Large intestine (tissue), 3 donors: ENCODE measurements at regions not wholly inside any gene's neighbourhood (a gene's known extent, or its start where the extent isn't known, plus 50 kb on each side); places are given as distances from the start of the nearest gene placed in this dataset.

Source experiments
- DNase-seq, 2 donors: peaks; one replicate each; pipeline versions ENCODE4 v3.0.0 to v3.0.0-alpha.2; 2013
- H3K27ac ChIP-seq: one replicate; pipeline ENCODE4 v1.5.1; 2013; ENCODE audit warnings: low read length
- H3K27me3 ChIP-seq: 2 replicates; pipeline ENCODE4 v1.6.1; 2013; ENCODE audit warnings: low read length; ENCODE audit not compliant: control insufficient read depth, insufficient read depth
- H3K36me3 ChIP-seq: 2 replicates; pipeline ENCODE4 v1.6.1; 2013; ENCODE audit warnings: low read length; ENCODE audit not compliant: control insufficient read depth, insufficient read depth
- H3K4me1 ChIP-seq: one replicate; pipeline ENCODE4 v1.6.1; 2013; ENCODE audit warnings: low read length; ENCODE audit not compliant: control insufficient read depth, insufficient read depth
- H3K4me3 ChIP-seq: one replicate; pipeline ENCODE4 v1.5.1; 2013; ENCODE audit warnings: low read length
- H3K9me3 ChIP-seq: one replicate; pipeline ENCODE4 v1.6.1; 2013; ENCODE audit warnings: mild to moderate bottlenecking, low read depth, low read length, moderate library complexity; ENCODE audit not compliant: control insufficient read depth
- WGBS: methylation state at CpG from one replicate; pipeline ENCODE4 v1.1.5; 2013; ENCODE audit warnings: low lambda C conversion rate; ENCODE audit not compliant: insufficient coverage; 5-methylcytosine and 5-hydroxymethylcytosine counted together

DNA sequence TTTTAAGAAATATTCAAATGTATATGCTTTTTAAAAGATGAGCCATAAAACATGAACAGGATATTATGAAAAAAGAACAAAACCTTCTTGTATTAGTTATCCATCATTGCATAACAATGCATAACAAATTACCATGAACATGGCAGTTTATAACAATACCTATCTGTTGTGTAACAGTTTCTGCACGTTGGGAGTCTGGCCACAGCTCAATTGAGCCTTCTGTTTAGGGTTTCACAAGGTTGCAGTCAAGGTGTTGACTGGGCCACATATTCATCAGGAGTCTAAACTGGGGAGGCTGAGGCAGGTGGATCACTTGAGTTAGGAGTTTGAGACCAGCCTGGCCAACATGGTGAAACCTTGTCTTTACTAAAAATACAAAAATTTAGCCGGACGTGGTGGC lies 149.4 kb upstream of the SMLR1 start:
- no CpG with 5 or more reads among the region's 3 CpGs for WGBS
- no peak for DNase-seq
- Histone ChIP-seq H3K9me3 (no peaks in the 10 kb centered on the region), H3K27ac (no peak overlapping the region), H3K4me1 (no peaks in the 10 kb centered on the region), H3K4me3 (no peak overlapping the region), H3K36me3 (no peaks in the 10 kb centered on the region), H3K27me3 (no peaks in the 10 kb centered on the region)

DNA sequence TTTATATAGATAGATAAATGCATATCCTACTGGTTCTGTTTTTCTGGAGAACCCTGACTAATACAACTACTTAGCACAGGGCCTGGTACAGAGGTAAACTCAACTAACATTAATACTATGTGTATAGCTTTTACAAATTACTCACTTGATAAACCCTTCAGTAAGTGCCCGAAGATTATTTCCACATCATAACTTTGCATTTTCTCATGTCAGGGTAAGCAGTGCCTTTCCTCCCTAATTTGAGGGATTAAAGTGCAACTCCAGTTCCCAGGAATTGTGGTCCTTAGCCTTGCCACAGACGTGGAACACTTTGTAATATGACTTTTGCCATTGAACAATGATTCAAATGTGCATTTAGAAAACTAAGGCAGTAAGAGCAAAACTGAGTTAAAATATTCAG lies 147.5 kb upstream of the SMLR1 start:
- peaks cover 5% of the 10 kb centered on the region for H3K27me3 ChIP-seq
- no peaks in the 10 kb centered on the region for H3K4me1 ChIP-seq
- no peak overlapping the region for H3K4me3 ChIP-seq
- no peak overlapping the region for H3K27ac ChIP-seq
- no peak for DNase-seq
- H3K36me3 ChIP-seq, result no peaks in the 10 kb centered on the region
- WGBS, result 100% methylated on average over 1 of the region's 2 CpGs
- H3K9me3 ChIP-seq, result no peaks in the 10 kb centered on the region

DNA sequence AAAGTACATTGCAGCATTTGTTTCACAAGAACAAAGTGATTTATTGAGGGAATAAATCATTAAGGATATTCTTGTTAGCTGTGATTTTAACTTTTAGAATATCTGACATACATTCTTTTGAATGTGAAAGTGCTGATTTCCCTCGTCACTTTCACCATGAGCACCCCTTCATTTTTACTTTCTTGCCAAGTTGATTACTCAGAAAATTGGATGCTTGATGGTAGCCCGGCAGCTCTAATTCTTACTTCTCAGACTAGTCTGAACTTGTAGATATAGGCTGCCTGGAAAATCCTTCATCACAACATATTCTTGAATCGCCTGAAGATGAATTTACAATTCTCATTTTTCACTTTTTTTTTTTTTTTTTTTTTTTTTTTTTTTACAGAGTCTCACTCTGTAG lies 147.1 kb upstream of the SMLR1 start:
- no peak overlapping the region for H3K27ac ChIP-seq

DNA sequence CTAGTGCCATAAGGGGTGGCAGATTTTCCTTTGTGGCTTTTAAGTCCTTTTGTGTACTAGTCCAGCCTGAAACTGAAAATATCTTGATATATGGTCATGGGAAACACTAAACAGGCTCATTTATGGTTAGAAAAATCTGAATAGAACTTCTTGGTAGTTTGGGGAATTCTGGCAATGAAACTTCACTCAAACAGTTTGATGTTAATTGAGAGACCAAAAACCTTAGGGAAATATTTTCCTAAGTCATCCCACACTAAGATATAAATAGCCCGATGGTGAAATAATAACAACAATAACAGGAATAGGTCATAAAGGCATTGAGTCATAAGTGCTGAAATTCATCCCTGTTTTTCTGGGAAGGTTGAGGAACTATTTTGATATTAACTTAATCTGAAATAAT lies 146.2 kb upstream of the SMLR1 start:
- H3K36me3 ChIP-seq, result no peaks in the 10 kb centered on the region
- no peaks in the 10 kb centered on the region for H3K9me3 ChIP-seq
- no peak overlapping the region for H3K4me3 ChIP-seq
- no peak overlapping the region for H3K27ac ChIP-seq
- 86% methylated on average over 1 of the region's 1 CpG for WGBS
- no peaks in the 10 kb centered on the region for H3K4me1 ChIP-seq
- DNase-seq, result no peak
- peaks cover 5% of the 10 kb centered on the region for H3K27me3 ChIP-seq

More for the DNA sequence above, 147.1 kb upstream of the SMLR1 start:
- no peak for DNase-seq
- H3K27me3 ChIP-seq, result peaks cover 5% of the 10 kb centered on the region
- H3K4me1 ChIP-seq, result no peaks in the 10 kb centered on the region
- H3K9me3 ChIP-seq, result no peaks in the 10 kb centered on the region
- H3K4me3 ChIP-seq, result no peak overlapping the region
- H3K36me3 ChIP-seq, result no peaks in the 10 kb centered on the region
- WGBS, result 78% methylated on average over 2 of the region's 3 CpGs

DNA sequence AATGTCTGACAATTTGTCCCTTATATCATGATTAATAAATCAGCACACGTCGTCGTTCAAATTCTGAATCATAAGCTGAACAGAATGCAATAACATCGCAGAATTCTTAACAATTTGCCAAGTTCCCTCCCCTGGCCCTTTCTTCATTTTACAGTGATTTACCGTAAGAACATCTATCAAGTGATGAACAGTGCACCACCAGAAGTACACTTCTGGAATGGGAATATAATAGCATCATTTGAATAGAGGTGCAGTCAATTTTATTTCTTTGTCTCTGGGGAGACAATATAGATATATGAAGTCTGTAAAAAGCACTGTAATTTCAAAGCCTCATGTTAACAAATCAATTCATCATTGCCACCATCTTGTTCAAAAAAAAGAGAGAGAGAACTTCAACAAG lies 145.1 kb upstream of the SMLR1 start:
- WGBS, result 96% methylated on average over 4 of the region's 5 CpGs
- H3K4me3 ChIP-seq, result no peak overlapping the region
- H3K27me3 ChIP-seq, result peaks cover 5% of the 10 kb centered on the region
- H3K27ac ChIP-seq, result no peak overlapping the region
- no peaks in the 10 kb centered on the region for H3K9me3 ChIP-seq
- no peak for DNase-seq
- H3K4me1 ChIP-seq, result no peaks in the 10 kb centered on the region
- H3K36me3 ChIP-seq, result no peaks in the 10 kb centered on the region

DNA sequence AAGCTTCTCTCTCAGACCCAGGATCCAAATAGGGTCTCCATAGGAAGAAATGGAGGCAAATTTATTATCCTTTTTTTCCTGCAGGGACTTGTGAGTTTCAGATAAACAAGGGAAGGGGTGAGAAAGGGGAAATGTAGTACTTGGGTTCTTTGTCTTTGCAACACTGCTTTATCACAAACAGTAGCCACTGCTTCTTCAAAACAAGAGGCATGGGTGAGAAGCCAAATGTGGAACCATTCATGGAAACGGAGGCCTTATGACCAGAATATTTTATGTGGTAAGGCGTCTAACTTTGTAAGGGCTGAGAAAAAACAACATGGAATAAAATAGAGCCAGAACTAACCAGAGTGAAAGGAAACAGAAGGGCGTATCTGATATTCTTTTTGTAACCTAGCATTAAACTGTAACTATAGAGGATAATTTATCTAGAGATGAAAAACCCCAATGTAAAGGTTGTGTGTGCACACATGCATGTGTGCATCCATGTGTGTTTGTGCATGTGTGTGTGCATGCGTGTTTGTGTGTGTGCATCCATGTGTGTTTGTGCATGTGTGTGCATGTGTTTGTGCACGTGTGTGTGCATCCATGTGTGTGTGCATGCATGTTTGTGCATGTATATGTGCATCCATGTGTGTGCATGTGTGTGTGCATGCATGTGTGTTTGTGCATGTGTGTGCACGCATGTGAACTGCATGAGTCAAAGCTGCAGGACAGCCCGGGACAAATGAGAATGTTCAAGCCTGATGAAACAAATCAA lies 143.3 kb upstream of the SMLR1 start:
- no peaks in the 10 kb centered on the region for H3K36me3 ChIP-seq
- H3K9me3 ChIP-seq, result no peaks in the 10 kb centered on the region
- peaks cover 5% of the 10 kb centered on the region for H3K27me3 ChIP-seq
- 81% methylated on average over 3 of the region's 7 CpGs for WGBS
- H3K27ac ChIP-seq, result no peak overlapping the region
- DNase-seq, result no peak
- no peak overlapping the region for H3K4me3 ChIP-seq
- no peaks in the 10 kb centered on the region for H3K4me1 ChIP-seq

DNA sequence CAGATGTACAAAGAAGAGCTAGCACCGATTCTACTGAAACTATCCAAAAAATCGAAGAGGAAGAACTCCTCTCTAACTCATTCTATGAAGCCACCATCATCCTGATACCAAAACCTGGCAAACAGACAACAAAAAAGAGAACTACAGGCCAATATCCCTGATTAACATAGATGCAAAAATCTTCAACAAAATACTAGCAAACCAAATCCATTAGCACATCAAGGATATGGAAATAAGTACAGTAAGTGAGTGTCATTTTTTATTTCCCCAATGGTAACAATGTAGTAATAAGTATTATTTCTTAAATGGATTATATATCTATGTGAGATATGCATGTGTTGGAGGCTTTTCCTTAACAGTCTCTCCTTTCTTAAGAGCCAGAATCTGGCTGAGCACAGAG lies 134.5 kb upstream of the SMLR1 start:
- DNase-seq, result no peak
- Histone ChIP-seq H3K4me1 (no peaks in the 10 kb centered on the region), H3K9me3 (no peaks in the 10 kb centered on the region), H3K27me3 (peaks cover 4% of the 10 kb centered on the region), H3K27ac (no peak overlapping the region), H3K36me3 (no peaks in the 10 kb centered on the region), H3K4me3 (no peak overlapping the region)
- WGBS, result no CpG with 5 or more reads among the region's 2 CpGs

DNA sequence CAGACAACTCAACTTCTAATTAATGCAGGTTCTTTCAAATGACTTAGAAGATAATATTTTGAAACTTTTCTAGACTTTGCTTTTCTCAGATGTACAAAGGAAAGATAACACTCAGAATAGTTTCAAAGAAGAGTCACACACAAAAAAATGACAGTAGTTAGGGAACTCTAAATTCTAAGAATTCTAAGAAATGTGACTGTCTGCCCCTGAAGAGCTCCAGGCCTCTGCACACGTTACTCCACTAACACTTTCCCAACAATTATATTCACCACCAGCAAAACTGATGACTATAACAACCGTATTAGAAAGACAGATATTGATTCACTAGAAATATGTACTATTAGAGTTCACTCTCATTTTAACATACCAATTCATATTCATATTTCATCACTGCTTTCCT lies 133.3 kb upstream of the SMLR1 start:
- H3K27ac ChIP-seq, result no peak overlapping the region
- H3K27me3 ChIP-seq, result peaks cover 4% of the 10 kb centered on the region
- no CpG with 5 or more reads among the region's 2 CpGs for WGBS
- H3K9me3 ChIP-seq, result no peaks in the 10 kb centered on the region
- DNase-seq, result no peak
- H3K36me3 ChIP-seq, result no peaks in the 10 kb centered on the region
- H3K4me1 ChIP-seq, result no peaks in the 10 kb centered on the region
- no peak overlapping the region for H3K4me3 ChIP-seq

DNA sequence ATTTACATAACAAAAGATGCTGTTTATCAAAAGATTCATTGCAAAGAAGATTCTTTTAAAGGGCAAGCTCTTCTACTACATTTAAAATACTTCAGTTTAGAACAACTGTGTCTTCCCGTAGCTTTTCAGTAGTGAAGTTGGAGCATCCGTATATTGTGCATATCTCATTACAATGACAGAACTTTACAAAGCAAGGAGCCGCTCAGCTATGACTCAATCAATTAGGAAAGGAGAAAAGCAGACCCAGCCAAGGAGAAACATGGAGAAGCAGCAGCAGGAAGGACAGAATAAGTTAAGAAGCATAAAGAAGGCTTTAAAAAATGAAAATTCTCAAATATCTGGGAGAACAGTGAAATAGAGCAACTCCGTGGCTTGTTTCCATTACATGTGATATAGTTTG lies 132.6 kb upstream of the SMLR1 start:
- H3K36me3 ChIP-seq, result no peaks in the 10 kb centered on the region
- no peaks in the 10 kb centered on the region for H3K9me3 ChIP-seq
- H3K4me1 ChIP-seq, result no peaks in the 10 kb centered on the region
- no peak for DNase-seq
- H3K27me3 ChIP-seq, result peaks cover 4% of the 10 kb centered on the region
- no peak overlapping the region for H3K4me3 ChIP-seq
- no peak overlapping the region for H3K27ac ChIP-seq
- whole genome bisulfite sequencing, result 100% methylated on average over 1 of the region's 4 CpGs

DNA sequence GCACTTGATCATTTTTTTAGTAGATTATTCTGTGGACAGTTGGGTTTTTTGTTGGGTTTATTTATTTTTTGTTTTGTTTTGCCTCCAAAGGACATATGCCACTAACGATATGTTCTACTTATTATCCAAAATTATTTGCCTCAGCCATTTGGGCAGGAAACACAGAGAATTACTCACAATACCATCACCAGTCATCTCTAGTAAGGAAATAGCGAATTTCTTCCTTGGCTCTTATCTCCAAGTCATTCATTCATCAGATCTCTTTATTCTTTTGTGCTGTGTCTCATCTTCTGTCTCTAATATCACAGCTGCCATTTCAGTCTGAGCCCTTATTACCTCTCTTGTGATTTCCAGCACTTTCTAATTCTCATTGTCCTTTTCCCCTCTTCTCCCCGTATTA lies 130.4 kb upstream of the SMLR1 start:
- Histone ChIP-seq H3K36me3 (no peaks in the 10 kb centered on the region), H3K9me3 (no peaks in the 10 kb centered on the region), H3K4me1 (no peaks in the 10 kb centered on the region), H3K4me3 (no peak overlapping the region), H3K27me3 (peaks cover 4% of the 10 kb centered on the region), H3K27ac (no peak overlapping the region)
- DNase-seq, result no peak
- 71% methylated on average over 1 of the region's 3 CpGs for WGBS

DNA sequence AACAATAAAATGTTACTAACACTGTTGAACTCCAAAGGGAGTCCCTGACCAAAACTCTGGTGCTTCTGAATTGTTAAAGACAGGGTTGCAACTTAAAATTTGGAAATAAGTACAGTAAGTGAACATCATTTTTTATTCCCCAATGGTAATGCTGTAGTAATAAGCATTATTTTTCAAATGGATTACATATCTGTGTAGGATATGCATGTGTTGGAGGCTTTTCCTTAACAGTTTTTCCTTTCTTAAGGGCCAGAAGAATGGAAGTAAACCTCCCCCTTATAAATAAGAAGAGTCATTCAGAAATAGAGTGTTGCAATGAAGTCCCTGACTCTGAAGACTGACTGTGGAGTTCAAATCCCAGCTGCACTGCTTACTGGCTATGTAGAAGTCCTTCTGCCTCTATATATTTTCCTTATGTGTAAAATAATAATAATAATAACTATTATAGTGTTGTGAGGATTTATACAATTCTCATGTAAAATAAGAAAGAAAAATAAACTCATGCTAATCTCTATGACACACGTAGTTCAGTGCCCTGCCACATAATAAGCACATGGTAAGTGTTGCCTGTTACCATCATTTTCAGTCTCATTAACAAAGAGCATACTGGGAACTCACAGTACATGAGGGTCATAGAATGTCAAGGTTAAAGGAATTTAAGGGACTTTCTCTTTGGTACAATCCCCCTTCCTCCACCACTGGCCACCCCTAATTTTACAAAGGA lies 129.8 kb upstream of the SMLR1 start:
- no peaks in the 10 kb centered on the region for H3K36me3 ChIP-seq
- WGBS, result no CpG with 5 or more reads among the region's 1 CpG
- DNase-seq, result no peak
- H3K27me3 ChIP-seq, result peaks cover 7% of the 10 kb centered on the region
- no peak overlapping the region for H3K4me3 ChIP-seq
- no peaks in the 10 kb centered on the region for H3K4me1 ChIP-seq
- no peaks in the 10 kb centered on the region for H3K9me3 ChIP-seq
- H3K27ac ChIP-seq, result no peak overlapping the region
